ENCODE measurements at regions not wholly inside any gene's neighbourhood (a gene's known extent, or its start where the extent isn't known, plus 50 kb on each side); places are given as distances from the start of the nearest gene placed in this dataset.

DNA sequence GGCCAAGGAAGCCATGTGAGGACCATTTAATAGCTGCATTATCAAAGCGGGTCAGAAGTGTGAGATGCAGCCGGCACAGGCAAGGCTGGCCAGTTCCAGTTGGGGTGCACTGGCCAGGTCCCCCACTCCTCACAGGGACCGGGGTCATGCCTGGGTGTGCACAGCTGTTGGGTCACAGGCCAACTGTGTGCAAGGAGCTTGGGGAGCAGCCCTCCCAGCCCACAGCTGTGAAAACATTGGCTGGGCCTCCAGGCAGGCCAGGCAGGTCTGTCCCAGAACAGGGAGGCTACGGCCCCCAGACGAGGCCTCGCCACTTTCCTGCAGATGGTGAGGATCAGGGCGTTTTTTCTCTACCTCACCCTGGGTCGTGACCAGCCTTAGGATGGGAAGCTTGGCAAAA lies 521.0 kb downstream of the NTRK3 start:
- Histone ChIP-seq H3K4me1 (ENCODE audit: insufficient read depth, low read length) (peaks cover 7% of the 10 kb centered on the region; the same call in 1 of the 2 replicates), H3K4me3 (ENCODE audit: low read length) (no peak overlapping the region), H3K9me3 (ENCODE audit: insufficient read depth, low read depth, low read length) (no peaks in the 10 kb centered on the region), H3K27me3 (ENCODE audit: insufficient read depth, low read length) (no peaks in the 10 kb centered on the region), H3K27ac (ENCODE audit: low read depth, low read length) (no peak overlapping the region), H3K36me3 (ENCODE audit: insufficient read depth, low read length) (no peaks in the 10 kb centered on the region), H3K9ac (ENCODE audit: low read depth, low read length) (no peak overlapping the region)
- WGBS = 96% methylated on average over 8 of the region's 8 CpGs

- WGBS = 93% methylated on average over 10 of the region's 11 CpGs
Measured at GRCh38 chr15:87734571-87735373, 521.8 kb downstream of the NTRK3 start.

DNA sequence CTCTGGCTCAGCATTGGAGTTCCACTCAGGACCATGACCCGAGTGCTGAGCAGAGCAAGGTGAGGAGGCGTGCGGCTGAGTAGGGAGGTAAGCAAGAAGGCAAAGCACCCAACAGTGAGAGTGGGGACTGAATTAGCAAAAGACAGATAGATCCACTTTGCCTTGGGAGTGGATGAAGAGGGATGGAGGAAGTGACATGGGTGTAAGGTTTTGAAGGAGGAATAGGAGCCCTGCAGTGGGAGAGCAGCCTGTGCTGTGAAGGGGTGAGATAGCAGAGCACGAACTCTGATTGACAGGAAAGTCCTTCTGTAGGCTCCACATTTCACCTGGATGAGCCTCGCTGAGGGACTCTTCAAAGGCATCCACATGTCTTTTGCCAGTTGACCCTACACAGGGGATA lies 522.6 kb downstream of the NTRK3 start:
- WGBS = 93% methylated on average over 5 of the region's 5 CpGs
- peaks cover 7% of the 10 kb centered on the region; the same call in 1 of the 2 replicates for H3K4me1 ChIP-seq (ENCODE audit: insufficient read depth, low read length)
- H3K4me3 ChIP-seq (ENCODE audit: low read length) = no peak overlapping the region
- no peaks in the 10 kb centered on the region for H3K36me3 ChIP-seq (ENCODE audit: insufficient read depth, low read length)
- no peak overlapping the region for H3K9ac ChIP-seq (ENCODE audit: low read depth, low read length)
- no peaks in the 10 kb centered on the region for H3K9me3 ChIP-seq (ENCODE audit: insufficient read depth, low read depth, low read length)
- H3K27ac ChIP-seq (ENCODE audit: low read depth, low read length) = no peak overlapping the region
- no peaks in the 10 kb centered on the region for H3K27me3 ChIP-seq (ENCODE audit: insufficient read depth, low read length)

More at GRCh38 chr15:87734571-87735373, 521.8 kb downstream of the NTRK3 start:
- H3K4me3 ChIP-seq (ENCODE audit: low read length) = no peak overlapping the region
- H3K4me1 ChIP-seq (ENCODE audit: insufficient read depth, low read length) = peaks cover 7% of the 10 kb centered on the region; the same call in 1 of the 2 replicates
- H3K27ac ChIP-seq (ENCODE audit: low read depth, low read length) = no peak overlapping the region
- no peak overlapping the region for H3K9ac ChIP-seq (ENCODE audit: low read depth, low read length)
- H3K36me3 ChIP-seq (ENCODE audit: insufficient read depth, low read length) = no peaks in the 10 kb centered on the region
- H3K27me3 ChIP-seq (ENCODE audit: insufficient read depth, low read length) = no peaks in the 10 kb centered on the region
- no peaks in the 10 kb centered on the region for H3K9me3 ChIP-seq (ENCODE audit: insufficient read depth, low read depth, low read length)

DNA sequence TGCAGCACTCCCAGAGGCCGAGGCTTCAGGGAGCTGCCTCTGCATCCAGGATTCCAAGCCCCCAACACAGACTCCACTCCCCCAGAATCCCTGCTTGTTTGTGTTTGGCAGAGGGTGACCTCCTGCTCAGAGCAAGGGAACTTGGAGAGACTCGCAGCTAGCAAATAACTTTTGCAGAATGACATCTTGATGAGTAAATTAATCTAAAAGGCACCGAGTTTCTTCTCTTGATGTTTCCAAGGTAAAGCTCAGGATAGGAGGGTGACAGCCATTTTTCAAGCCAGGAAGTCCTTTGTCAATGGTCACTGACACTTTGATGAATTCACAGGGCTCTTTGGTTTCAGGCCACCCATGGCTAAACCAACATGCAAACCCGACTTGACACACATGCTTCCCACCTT lies 523.0 kb downstream of the NTRK3 start:
- no peak overlapping the region for H3K9ac ChIP-seq (ENCODE audit: low read depth, low read length)
- no peaks in the 10 kb centered on the region for H3K27me3 ChIP-seq (ENCODE audit: insufficient read depth, low read length)
- H3K27ac ChIP-seq (ENCODE audit: low read depth, low read length) = no peak overlapping the region
- peaks cover 7% of the 10 kb centered on the region; the same call in 1 of the 2 replicates for H3K4me1 ChIP-seq (ENCODE audit: insufficient read depth, low read length)
- H3K9me3 ChIP-seq (ENCODE audit: insufficient read depth, low read depth, low read length) = no peaks in the 10 kb centered on the region
- H3K4me3 ChIP-seq (ENCODE audit: low read length) = no peak overlapping the region
- no peaks in the 10 kb centered on the region for H3K36me3 ChIP-seq (ENCODE audit: insufficient read depth, low read length)
- 77% methylated on average over 4 of the region's 4 CpGs for WGBS

DNA sequence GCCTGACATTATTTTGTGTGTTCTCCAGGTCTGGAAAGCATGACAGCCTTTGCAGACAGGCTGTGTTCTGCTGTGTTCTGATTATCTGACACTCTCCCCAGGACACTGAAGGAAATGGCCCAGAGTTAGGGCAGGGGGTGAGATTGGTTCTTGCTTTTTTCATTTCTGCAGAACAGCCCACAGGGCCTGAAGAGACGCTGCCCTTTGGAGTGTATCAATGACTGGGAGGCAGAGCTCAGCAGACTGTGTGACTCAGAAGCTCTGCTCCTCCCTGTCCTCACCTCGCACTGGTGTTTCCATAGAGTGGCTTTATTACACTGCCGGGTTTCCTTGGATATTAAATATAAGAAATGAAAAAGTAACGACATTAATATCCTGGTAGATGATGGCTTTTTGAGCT lies 523.6 kb downstream of the NTRK3 start:
- H3K9ac ChIP-seq (ENCODE audit: low read depth, low read length) = no peak overlapping the region
- WGBS = 68% methylated on average over 4 of the region's 4 CpGs

GRCh38 chr15:87731630-87732029 lies 524.9 kb downstream of the NTRK3 start:
- peaks cover 7% of the 10 kb centered on the region; the same call in 1 of the 2 replicates for H3K4me1 ChIP-seq (ENCODE audit: insufficient read depth, low read length)
- 85% methylated on average over 3 of the region's 3 CpGs for whole genome bisulfite sequencing
- H3K36me3 ChIP-seq (ENCODE audit: insufficient read depth, low read length) = no peaks in the 10 kb centered on the region
- H3K27me3 ChIP-seq (ENCODE audit: insufficient read depth, low read length) = no peaks in the 10 kb centered on the region
- H3K9me3 ChIP-seq (ENCODE audit: insufficient read depth, low read depth, low read length) = no peaks in the 10 kb centered on the region
- H3K9ac ChIP-seq (ENCODE audit: low read depth, low read length) = no peak overlapping the region
- H3K27ac ChIP-seq (ENCODE audit: low read depth, low read length) = no peak overlapping the region
- H3K4me3 ChIP-seq (ENCODE audit: low read length) = no peak overlapping the region

More for the DNA sequence above, 523.6 kb downstream of the NTRK3 start:
- Histone ChIP-seq H3K9me3 (ENCODE audit: insufficient read depth, low read depth, low read length) (no peaks in the 10 kb centered on the region), H3K27me3 (ENCODE audit: insufficient read depth, low read length) (no peaks in the 10 kb centered on the region), H3K36me3 (ENCODE audit: insufficient read depth, low read length) (no peaks in the 10 kb centered on the region), H3K4me1 (ENCODE audit: insufficient read depth, low read length) (peaks cover 7% of the 10 kb centered on the region; the same call in 1 of the 2 replicates), H3K27ac (ENCODE audit: low read depth, low read length) (no peak overlapping the region), H3K4me3 (ENCODE audit: low read length) (no peak overlapping the region)

GRCh38 chr15:87730706-87731105 lies 525.8 kb downstream of the NTRK3 start:
- H3K4me1 ChIP-seq (ENCODE audit: insufficient read depth, low read length) = peaks cover 7% of the 10 kb centered on the region; the same call in 1 of the 2 replicates
- H3K36me3 ChIP-seq (ENCODE audit: insufficient read depth, low read length) = no peaks in the 10 kb centered on the region
- WGBS = 98% methylated on average over 2 of the region's 2 CpGs
- no peaks in the 10 kb centered on the region for H3K27me3 ChIP-seq (ENCODE audit: insufficient read depth, low read length)
- no peak overlapping the region for H3K4me3 ChIP-seq (ENCODE audit: low read length)
- no peak overlapping the region for H3K9ac ChIP-seq (ENCODE audit: low read depth, low read length)
- no peaks in the 10 kb centered on the region for H3K9me3 ChIP-seq (ENCODE audit: insufficient read depth, low read depth, low read length)
- no peak overlapping the region for H3K27ac ChIP-seq (ENCODE audit: low read depth, low read length)

DNA sequence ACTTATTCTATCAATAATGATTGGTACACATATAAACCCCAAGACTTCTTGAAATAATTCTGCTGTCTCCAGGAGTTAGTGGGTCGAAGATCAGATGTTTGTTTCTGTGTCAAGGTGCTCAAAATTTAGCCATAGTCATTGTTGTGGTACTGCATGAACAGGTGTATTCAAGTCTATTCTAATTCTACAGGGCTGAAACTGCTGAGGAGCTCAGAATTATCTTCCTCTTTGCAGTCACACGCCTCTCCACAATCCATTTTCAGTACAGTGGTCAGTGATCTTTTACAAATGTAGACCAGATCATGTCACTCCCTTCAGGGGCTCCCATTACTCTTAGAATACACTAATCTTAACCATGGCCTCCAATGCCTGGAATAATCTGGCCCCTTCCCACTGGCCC lies 527.5 kb downstream of the NTRK3 start:
- 88% methylated on average over 2 of the region's 2 CpGs for WGBS
- H3K4me3 ChIP-seq (ENCODE audit: low read length) = no peak overlapping the region

DNA sequence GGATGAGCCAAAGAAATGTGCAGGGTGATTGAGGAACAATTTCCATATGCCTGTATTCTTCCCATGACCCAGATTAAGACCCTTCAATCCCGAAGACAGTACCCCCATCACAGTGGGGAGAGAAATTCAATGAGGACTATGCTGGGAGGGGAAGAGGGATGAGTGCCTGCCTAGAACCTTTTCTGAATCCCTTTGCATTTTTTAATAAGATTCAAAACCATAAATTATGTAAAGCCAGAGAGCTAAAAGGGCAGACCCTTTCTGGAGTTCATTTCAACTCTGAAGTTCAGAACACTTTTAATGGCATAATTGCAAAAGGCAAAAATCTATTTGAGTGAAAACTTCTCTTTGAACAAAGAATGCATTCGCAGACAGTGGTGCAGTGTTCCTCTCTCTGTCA lies 529.5 kb downstream of the NTRK3 start:
- no peak overlapping the region for H3K9ac ChIP-seq (ENCODE audit: low read depth, low read length)
- no peak overlapping the region for H3K27ac ChIP-seq (ENCODE audit: low read depth, low read length)
- WGBS = 71% methylated on average over 2 of the region's 2 CpGs

More for the DNA sequence above, 527.5 kb downstream of the NTRK3 start:
- H3K36me3 ChIP-seq (ENCODE audit: insufficient read depth, low read length) = no peaks in the 10 kb centered on the region
- no peaks in the 10 kb centered on the region for H3K9me3 ChIP-seq (ENCODE audit: insufficient read depth, low read depth, low read length)
- no peak overlapping the region for H3K9ac ChIP-seq (ENCODE audit: low read depth, low read length)
- H3K27me3 ChIP-seq (ENCODE audit: insufficient read depth, low read length) = no peaks in the 10 kb centered on the region
- peaks cover 7% of the 10 kb centered on the region; the same call in 1 of the 2 replicates for H3K4me1 ChIP-seq (ENCODE audit: insufficient read depth, low read length)
- H3K27ac ChIP-seq (ENCODE audit: low read depth, low read length) = no peak overlapping the region

DNA sequence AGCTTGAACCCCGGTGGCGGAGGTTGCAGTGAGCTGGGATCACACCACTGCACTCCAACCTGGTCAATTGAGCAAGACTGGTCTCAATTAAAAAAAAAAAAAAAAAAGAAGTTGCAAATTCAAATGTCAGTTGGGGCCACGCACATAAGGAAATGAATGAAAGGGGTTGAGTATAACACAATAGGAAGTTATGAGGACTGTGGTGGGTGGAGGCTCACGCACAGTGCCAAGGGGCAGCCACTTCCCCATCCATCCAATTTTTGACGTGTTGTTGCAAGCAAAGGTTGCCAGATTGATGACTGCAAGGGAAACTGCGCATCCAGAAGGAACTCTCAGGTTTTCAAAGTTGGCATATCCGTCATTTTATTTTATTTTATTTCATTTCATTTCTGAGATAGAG lies 532.2 kb downstream of the NTRK3 start:
- Histone ChIP-seq H3K36me3 (ENCODE audit: insufficient read depth, low read length) (no peaks in the 10 kb centered on the region), H3K27me3 (ENCODE audit: insufficient read depth, low read length) (no peaks in the 10 kb centered on the region), H3K4me1 (ENCODE audit: insufficient read depth, low read length) (peaks cover 7% of the 10 kb centered on the region; the same call in 1 of the 2 replicates), H3K4me3 (ENCODE audit: low read length) (no peak overlapping the region), H3K27ac (ENCODE audit: low read depth, low read length) (no peak overlapping the region), H3K9ac (ENCODE audit: low read depth, low read length) (no peak overlapping the region), H3K9me3 (ENCODE audit: insufficient read depth, low read depth, low read length) (no peaks in the 10 kb centered on the region)
- 97% methylated on average over 7 of the region's 7 CpGs for whole genome bisulfite sequencing

More for the DNA sequence above, 529.5 kb downstream of the NTRK3 start:
- no peaks in the 10 kb centered on the region for H3K27me3 ChIP-seq (ENCODE audit: insufficient read depth, low read length)
- H3K9me3 ChIP-seq (ENCODE audit: insufficient read depth, low read depth, low read length) = no peaks in the 10 kb centered on the region
- H3K4me3 ChIP-seq (ENCODE audit: low read length) = no peak overlapping the region
- H3K4me1 ChIP-seq (ENCODE audit: insufficient read depth, low read length) = peaks cover 7% of the 10 kb centered on the region; the same call in 1 of the 2 replicates
- H3K36me3 ChIP-seq (ENCODE audit: insufficient read depth, low read length) = no peaks in the 10 kb centered on the region

GRCh38 chr15:87722941-87723691 lies 533.4 kb downstream of the NTRK3 start:
- Histone ChIP-seq H3K36me3 (ENCODE audit: insufficient read depth, low read length) (no peaks in the 10 kb centered on the region), H3K9me3 (ENCODE audit: insufficient read depth, low read depth, low read length) (no peaks in the 10 kb centered on the region), H3K9ac (ENCODE audit: low read depth, low read length) (no peak overlapping the region), H3K27ac (ENCODE audit: low read depth, low read length) (no peak overlapping the region), H3K4me1 (ENCODE audit: insufficient read depth, low read length) (peaks cover 7% of the 10 kb centered on the region; the same call in 1 of the 2 replicates), H3K4me3 (ENCODE audit: low read length) (no peak overlapping the region), H3K27me3 (ENCODE audit: insufficient read depth, low read length) (no peaks in the 10 kb centered on the region)
- 86% methylated on average over 1 of the region's 1 CpG for WGBS

All from HUES64 (cell line).